Islet precursor cell (in vitro differentiated cells): ENCODE measurements at regions not wholly inside any gene's neighbourhood (a gene's known extent, or its start where the extent isn't known, plus 50 kb on each side); places are given as distances from the start of the nearest gene placed in this dataset.

Source experiments
- DNase-seq: peaks from one replicate; pipeline ENCODE4 v3.0.0-alpha.2; 2018

DNA sequence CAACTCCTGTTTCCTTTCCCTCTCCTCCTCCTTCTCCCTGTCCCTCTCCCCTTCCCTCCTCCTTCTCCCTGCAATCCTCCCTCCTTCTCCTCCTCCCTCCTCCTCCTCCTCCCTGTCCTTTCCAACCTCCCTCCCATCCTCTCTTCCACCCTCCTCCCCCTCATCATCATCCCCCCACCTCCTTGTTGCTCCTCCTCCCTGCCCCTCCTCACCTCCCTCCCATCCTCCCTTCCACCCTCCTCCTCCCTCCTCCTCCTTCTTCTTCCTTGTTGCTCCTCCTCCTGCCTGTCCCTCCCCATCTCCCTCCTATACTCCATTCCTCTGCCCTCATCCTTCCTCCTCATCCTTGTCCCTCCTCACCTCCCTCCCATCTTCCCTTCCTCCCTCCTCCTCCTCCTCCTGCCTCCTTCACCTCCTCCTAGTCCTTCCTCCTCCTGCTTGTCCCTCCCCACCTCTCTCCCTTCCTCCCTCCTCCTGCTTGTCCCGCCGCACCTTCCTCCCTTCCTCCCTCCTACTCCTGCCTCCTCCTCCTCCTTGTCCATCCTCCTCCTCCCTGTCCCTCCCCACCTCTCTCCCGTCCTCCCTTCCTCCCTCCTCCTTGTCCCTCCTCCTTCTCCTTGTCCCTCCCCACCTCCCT is 222.5 kb downstream of the IRF8 start:
- DNase-seq: no peak

DNA sequence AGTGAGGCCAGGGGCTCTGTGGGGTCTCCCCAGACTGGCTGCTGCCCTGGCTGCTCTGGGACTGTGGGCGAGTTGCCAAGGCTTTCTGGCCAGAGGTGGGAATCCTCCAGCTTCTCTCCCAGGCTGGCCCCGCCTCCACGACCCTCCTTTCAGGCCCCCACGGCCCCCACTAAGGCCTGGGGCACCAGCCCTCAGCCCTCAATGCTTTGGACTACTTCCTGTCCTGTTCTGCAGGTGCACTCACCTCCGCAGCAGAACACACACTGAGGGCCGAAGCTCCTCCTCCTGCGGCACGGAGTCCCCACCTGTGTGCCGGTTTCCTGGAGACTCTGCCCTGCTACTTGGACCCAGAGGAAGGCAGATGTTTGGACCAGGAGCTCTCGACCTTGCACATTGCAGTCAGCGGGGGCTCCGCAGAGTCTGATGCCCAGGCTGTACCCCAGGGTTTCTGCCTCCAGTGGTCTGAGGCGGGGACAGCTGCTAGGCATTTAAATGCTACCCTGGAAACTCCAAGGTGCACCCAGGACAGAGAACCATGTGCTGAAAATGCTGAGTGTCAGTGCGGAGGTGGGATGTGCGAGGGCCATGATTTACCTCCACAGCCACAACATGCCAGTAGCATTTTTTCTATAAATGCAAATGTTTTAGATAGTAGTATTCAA is 223.8 kb downstream of the IRF8 start:
- DNase-seq: peak; percentile 37

DNA sequence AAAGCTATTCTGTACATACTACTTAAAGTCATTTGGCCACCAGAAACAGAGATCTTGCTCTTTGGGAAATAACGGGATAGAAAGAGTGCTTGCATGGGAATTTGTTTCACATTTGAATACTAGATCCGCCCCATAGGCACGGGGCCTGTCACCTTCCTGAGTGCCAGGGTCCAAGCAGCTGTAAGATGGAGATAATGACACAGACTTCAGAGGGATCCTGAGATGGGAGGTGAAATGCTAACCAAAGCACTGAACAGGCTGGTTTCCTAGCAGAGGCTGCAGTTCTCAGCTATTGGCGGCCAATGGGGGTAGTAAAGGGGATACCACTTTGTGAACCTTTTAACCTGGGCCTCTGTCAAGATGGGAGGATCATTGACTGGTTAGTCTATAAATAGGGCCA is 225.4 kb downstream of the IRF8 start:
- no peak for DNase-seq

GRCh38 chr16:86126891-86127290 is 227.9 kb downstream of the IRF8 start:
- DNase-seq: no peak

DNA sequence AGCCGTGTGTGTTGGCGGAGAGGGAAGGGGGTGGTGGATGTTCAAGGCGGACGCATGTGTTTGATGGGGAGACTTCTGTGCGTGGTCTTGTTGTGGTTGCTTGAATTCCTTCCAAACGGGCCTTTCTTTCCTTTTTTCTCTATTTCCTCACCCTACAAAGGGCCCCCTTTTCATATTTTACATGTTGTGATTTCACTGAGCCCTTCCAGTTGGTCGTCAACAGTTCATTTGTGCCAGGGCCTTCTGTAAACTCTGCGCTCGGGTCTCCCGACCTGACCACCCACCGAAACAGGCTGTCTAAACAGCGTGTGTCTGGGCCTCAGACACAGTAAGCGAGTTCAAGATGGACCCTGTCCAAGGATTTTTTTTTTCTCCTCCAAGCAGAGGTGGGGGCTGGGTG is 228.4 kb downstream of the IRF8 start:
- DNase-seq: no peak

DNA sequence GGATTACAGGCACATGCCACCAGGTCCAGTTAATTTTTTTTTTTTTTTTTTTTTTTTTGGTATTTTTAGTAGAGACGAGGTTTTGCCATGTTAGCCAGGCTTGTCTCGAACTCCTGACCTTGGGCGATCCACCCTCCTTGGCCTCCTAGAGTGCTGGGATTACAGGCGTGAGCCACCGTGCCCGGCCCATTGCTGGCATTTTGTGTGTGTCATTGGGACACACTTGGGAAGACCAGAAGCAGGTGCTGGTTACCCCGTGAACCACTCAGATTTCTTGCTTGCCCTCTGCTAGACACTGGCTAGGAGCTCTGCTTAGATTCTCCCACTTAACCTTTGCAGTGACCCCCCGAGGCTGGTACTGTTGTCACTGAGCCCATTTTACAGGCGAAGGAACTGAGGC is 229.3 kb downstream of the IRF8 start:
- DNase-seq: no peak

GRCh38 chr16:86129541-86129940 is 230.6 kb downstream of the IRF8 start:
- peak; percentile 2 for DNase-seq

- DNase-seq: no peak
Observed at GRCh38 chr16:86133377-86133776, 234.4 kb downstream of the IRF8 start.

DNA sequence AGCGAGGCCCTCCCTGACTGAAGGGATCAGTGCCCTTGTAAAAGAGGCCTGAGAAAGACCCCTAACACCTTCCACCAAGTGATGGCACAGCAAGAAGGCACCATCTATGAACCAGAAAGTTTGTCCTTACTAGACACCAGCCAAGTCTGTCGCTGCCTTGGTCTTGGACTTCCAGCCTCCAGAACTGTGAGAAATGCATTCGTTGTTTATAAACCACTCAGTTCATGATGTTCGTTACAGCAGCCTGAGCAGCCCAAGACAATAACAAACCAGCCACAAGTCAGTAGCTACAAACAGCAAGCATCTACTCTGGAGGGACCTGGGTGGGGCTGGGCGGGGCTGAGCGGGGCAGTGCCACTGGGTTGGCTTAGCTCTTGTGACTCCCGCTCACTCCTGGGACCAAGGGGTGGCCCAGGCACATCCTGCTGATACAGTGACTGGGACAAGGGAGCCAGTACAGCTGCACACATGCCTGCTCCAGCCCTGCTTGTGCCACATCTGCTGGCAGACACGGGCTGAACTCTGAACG is 234.9 kb downstream of the IRF8 start:
- no peak for DNase-seq

- no peak for DNase-seq
Observed at GRCh38 chr16:86134802-86135461, 236.0 kb downstream of the IRF8 start.

DNA sequence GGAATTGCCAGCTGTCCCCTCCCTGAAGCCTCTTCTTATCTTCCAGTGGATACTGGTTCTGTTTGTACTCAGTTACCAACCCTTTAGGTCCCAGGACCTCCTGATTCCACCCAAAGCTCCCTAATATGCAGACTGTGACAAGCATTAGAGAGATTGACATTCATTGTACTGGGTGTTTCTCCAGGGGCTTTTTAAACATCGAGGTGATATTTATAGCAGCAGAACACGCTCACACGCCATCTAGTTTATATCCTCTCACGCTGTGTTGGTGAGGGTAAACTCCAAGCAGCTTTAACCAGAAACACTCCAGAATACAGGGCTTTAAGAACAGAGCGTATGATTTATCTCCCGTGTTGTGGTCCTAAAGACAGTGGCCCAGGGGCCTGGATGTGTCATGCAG is 238.4 kb downstream of the IRF8 start:
- DNase-seq: no peak

GRCh38 chr16:86138121-86139085 is 239.4 kb downstream of the IRF8 start:
- no peak for DNase-seq

DNA sequence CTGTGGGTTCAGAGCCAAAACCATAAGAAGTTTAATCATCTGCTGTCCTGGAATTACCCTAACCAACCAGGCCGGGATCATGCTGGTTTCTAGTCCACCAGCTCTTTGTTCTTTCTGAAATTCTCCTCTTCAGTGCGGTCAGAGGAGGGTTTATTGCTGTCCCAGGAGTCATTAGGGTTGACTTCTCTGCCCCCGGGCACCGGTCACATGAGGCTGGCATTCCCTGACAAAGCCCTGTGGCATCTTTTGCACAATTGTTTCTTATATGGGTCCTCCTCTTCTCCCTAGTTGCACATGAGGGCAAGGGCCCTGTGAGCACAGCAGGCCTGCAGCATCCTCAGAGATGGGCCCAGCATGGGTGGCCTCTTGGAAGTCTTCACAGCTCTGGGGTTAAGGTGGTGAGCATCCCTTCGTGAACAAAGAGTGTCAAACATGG is 243.9 kb downstream of the IRF8 start:
- no peak for DNase-seq

DNA sequence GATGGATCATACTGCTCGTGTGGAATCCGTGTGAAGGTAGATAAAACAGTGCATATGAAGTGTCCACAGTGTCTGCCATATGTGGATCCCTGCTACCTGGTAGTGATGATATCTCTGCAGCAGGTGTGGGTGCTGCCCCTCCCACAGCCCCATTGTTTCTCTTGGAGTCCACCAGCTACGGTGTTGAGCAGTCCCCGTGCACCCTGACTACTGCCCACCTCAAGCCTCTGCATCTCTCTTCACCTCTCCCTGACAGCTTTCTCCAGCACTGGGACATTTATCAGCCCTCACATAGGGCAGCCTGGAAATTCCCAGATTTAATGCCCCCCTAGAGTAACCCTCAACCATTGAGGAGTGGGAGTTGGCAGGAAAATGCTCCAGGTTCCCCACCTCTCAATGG is 244.7 kb downstream of the IRF8 start:
- no peak for DNase-seq

- no peak for DNase-seq
Observed at GRCh38 chr16:86145669-86146068, 246.7 kb downstream of the IRF8 start.

DNA sequence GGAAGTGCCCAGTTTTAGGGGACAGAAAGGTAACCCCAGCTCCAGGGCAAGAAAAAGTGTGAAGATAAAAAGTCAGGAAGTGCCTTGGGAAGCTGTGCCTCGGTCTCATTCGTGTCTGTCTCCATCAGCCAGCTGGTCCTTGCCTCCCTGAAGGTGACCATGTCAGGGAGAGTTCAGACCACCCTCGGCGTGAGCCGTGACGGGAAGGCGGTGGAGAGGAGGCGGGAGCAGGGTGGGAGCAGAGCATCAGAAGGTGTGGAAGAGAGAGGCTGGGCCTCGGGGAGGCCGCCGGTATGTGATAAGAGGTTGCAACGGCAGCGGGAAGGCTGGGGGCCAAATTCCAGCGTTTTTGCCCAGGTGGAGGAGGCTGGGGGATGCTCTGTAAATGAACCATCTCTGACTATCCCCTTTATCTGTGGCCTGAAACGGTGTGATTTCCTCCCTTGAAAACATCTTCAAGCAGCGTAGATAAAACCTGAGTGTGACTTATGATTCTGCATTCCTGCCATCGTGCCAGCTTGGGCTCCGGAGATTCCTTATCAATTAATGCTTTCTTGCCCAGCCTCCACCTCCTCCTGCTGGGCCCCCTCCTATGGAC is 251.8 kb downstream of the IRF8 start:
- DNase-seq: no peak

GRCh38 chr16:86151239-86151851 is 252.4 kb downstream of the IRF8 start:
- DNase-seq: no peak

DNA sequence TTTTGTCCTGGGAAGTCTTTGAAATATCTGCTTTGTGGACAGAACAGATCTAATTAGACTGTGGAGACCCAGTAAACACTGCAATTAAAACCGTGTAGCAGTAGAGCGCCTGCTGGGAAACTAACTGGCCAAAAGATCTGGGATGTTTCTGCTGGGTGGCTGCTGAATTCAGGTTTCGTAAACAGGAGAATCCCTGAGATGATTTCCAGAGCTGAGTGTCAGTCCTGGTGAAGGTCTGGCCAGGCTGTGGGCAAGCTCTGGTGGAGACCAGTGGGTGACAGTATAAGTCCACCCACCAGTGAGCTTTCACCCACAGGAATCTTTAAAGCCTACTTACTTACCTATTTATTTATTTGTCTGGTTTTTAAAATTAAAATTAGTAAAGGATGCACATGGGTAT is 257.2 kb downstream of the IRF8 start:
- no peak for DNase-seq

- no peak for DNase-seq
Observed at GRCh38 chr16:86157616-86158247, 258.8 kb downstream of the IRF8 start.

DNA sequence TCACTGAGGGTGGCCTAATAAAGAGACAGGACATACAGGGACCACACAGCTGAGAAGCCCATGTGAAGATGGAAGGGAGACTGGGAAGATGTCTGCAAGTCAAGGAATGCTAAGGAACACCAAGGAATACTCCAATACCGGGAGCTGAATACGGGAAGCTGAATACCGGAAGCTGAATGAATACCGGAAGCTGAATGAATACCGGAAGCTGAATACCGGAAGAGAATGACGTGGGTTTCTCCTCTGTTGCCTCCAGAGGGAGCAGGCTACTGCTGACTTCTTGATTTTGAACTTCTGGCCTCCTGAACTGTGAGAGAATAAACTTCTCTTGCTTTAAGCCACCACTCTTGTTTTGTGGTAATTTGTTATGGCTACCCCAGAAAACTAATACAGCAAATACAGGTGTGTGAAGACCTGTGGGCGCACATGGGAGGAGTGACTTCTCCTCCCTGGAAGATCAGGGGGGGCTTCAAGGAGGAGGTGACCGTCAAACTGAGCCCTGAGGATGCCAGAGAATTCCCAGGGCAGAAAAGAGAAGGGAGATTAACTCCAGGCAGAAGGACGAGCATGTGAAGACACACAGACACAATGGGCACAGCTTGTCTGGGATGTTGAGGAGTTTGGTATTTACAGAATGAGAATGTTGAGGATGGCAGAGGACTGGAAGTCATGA is 259.9 kb downstream of the IRF8 start:
- no peak for DNase-seq

DNA sequence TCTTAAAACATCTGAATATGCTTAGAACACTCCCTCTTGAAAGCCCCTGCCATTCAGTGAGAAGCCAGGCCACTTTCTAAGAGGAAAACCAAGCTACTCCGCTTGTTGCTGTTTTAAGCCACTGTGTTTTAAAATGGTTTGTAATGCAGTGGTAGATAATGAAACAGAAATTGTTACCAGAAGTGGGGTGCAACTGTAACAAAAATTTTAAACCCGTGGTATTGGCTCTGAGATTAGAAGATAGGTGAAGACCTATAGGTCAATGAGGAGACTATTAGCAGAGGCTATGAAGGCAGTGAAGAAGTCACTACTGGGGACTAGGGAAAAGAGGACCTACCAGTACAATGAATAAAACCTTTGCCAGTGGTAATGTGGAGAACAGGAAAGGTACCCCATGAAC is 266.5 kb downstream of the IRF8 start:
- DNase-seq: no peak
